Smooth muscle cell (in vitro differentiated cells): ENCODE measurements at regions not wholly inside any gene's neighbourhood (a gene's known extent, or its start where the extent isn't known, plus 50 kb on each side); places are given as distances from the start of the nearest gene placed in this dataset.

ENCODE experiments used
- DNase-seq: peaks from one replicate; lab custom pipeline; 2025; ENCODE audit not compliant: unreplicated experiment; lab: John Stamatoyannopoulos, UW
- H2AFZ ChIP-seq: fragments of 200-600 bp; sonication (generic); 2 replicates; pipeline ENCODE4 v1.6.0; 2016; ENCODE audit warnings: antibody characterized with exemption, low read depth, mild to moderate bottlenecking
- H3F3A ChIP-seq: fragments of 200-600 bp; sonication (generic); 2 replicates; pipeline ENCODE4 v1.6.0; 2017; ENCODE audit warnings: antibody characterized with exemption, low read depth
- H3K27ac ChIP-seq: fragments of 200-600 bp; sonication (generic); 2 replicates; pipeline ENCODE4 v1.5.1; 2016; ENCODE audit warnings: low read depth, mild to moderate bottlenecking
- H3K27me3 ChIP-seq: fragments of 200-600 bp; sonication (generic); 2 replicates; pipeline ENCODE4 v1.6.1; 2016; ENCODE audit warnings: low read depth, mild to moderate bottlenecking
- H3K36me3 ChIP-seq: fragments of 200-600 bp; sonication (generic); 2 replicates; pipeline ENCODE4 v1.5.1; 2016; ENCODE audit warnings: low read depth
- H3K4me1 ChIP-seq: fragments of 200-600 bp; sonication (generic); 2 replicates; pipeline ENCODE4 v1.5.1; 2016; ENCODE audit warnings: low read depth
- H3K4me2 ChIP-seq: fragments of 200-600 bp; sonication (generic); 2 replicates; pipeline ENCODE4 v1.6.0; 2016; ENCODE audit warnings: mild to moderate bottlenecking
- H3K4me3 ChIP-seq: fragments of 200-600 bp; sonication (generic); 2 replicates; pipeline ENCODE4 v1.5.1; 2016; ENCODE audit warnings: mild to moderate bottlenecking
- H3K79me2 ChIP-seq: fragments of 200-600 bp; sonication (generic); 2 replicates; pipeline ENCODE4 v1.6.0; 2016; ENCODE audit warnings: low read depth, mild to moderate bottlenecking
- H3K9ac ChIP-seq: fragments of 200-600 bp; sonication (generic); 2 replicates; pipeline ENCODE4 v1.6.0; 2016; ENCODE audit warnings: low read depth
- H3K9me3 ChIP-seq: fragments of 200-600 bp; sonication (generic); replicated peaks from 2 replicates; pipeline ENCODE4 v1.5.1; 2016; ENCODE audit warnings: low read depth
- H4K20me1 ChIP-seq: fragments of 200-600 bp; sonication (generic); 2 replicates; pipeline ENCODE4 v1.6.0; 2016; ENCODE audit warnings: low read depth
- CTCF ChIP-seq: fragments of 200-600 bp; sonication (generic); IDR thresholded peaks from 2 replicates; pipeline ENCODE4 v1.5.1; 2017; ENCODE audit warnings: borderline replicate concordance, mild to moderate bottlenecking, antibody characterized with exemption; ENCODE audit not compliant: insufficient read depth, poor library complexity, severe bottlenecking
- WGBS: methylation state at CpG from one replicate; pipeline ENCODE4 v1.1.7; 2016; ENCODE audit warnings: low lambda C conversion rate; 5-methylcytosine and 5-hydroxymethylcytosine counted together

GRCh38 chr6:152811785-152812184 is 61.2 kb downstream of the VIP start:
- Histone ChIP-seq H3K9ac (no peak overlapping the region), H3K36me3 (no peaks in the 10 kb centered on the region), H3F3A (no peaks in the 10 kb centered on the region), H2AFZ (no peak overlapping the region), H3K4me2 (no peak overlapping the region), H4K20me1 (no peaks in the 10 kb centered on the region), H3K27ac (no peak overlapping the region), H3K4me3 (no peak overlapping the region), H3K79me2 (no peaks in the 10 kb centered on the region), H3K4me1 (no peaks in the 10 kb centered on the region), H3K9me3 (no peaks in the 10 kb centered on the region), H3K27me3 (peaks cover 5% of the 10 kb centered on the region)
- no peak for DNase-seq
- no peak for TF ChIP-seq CTCF
- WGBS, result 94% methylated on average over 1 of the region's 1 CpG

- H3K4me2 ChIP-seq, result no peak overlapping the region
- no peaks in the 10 kb centered on the region for H3F3A ChIP-seq
- no peak overlapping the region for H3K27ac ChIP-seq
- H4K20me1 ChIP-seq, result no peaks in the 10 kb centered on the region
- H3K27me3 ChIP-seq, result peaks cover 5% of the 10 kb centered on the region
- no peaks in the 10 kb centered on the region for H3K36me3 ChIP-seq
- DNase-seq, result no peak
- WGBS, result 88% methylated on average over 5 of the region's 5 CpGs
- no peaks in the 10 kb centered on the region for H3K9me3 ChIP-seq
- H3K79me2 ChIP-seq, result no peaks in the 10 kb centered on the region
- no peak overlapping the region for H3K9ac ChIP-seq
- no peak overlapping the region for H3K4me3 ChIP-seq
- no peaks in the 10 kb centered on the region for H3K4me1 ChIP-seq
- no peak overlapping the region for H2AFZ ChIP-seq
- TF ChIP-seq CTCF, result no peak
Observed at GRCh38 chr6:152815230-152815872, 64.8 kb downstream of the VIP start.

GRCh38 chr6:152816055-152816454 is 65.5 kb downstream of the VIP start:
- no peak overlapping the region for H3K4me2 ChIP-seq
- no peaks in the 10 kb centered on the region for H3K36me3 ChIP-seq
- H3K9me3 ChIP-seq, result no peaks in the 10 kb centered on the region
- H3K4me3 ChIP-seq, result no peak overlapping the region
- H3K27ac ChIP-seq, result no peak overlapping the region
- H3K9ac ChIP-seq, result no peak overlapping the region
- 82% methylated on average over 3 of the region's 3 CpGs for WGBS
- H4K20me1 ChIP-seq, result no peaks in the 10 kb centered on the region
- H2AFZ ChIP-seq, result no peak overlapping the region
- H3K4me1 ChIP-seq, result no peaks in the 10 kb centered on the region
- TF ChIP-seq CTCF, result no peak
- no peaks in the 10 kb centered on the region for H3K79me2 ChIP-seq
- no peak for DNase-seq
- peaks cover 5% of the 10 kb centered on the region for H3K27me3 ChIP-seq
- no peaks in the 10 kb centered on the region for H3F3A ChIP-seq

- Histone ChIP-seq H3F3A (no peaks in the 10 kb centered on the region), H3K4me3 (no peak overlapping the region), H3K4me1 (no peaks in the 10 kb centered on the region), H3K4me2 (no peak overlapping the region), H3K9ac (no peak overlapping the region), H4K20me1 (no peaks in the 10 kb centered on the region), H2AFZ (no peak overlapping the region), H3K9me3 (no peaks in the 10 kb centered on the region), H3K79me2 (no peaks in the 10 kb centered on the region), H3K27me3 (no peaks in the 10 kb centered on the region), H3K36me3 (no peaks in the 10 kb centered on the region), H3K27ac (no peak overlapping the region)
- no peak for TF ChIP-seq CTCF
- DNase-seq, result no peak
- 57% methylated on average over 4 of the region's 4 CpGs for WGBS
Observed at GRCh38 chr6:152821525-152821924, 70.9 kb downstream of the VIP start.
